HG02852 (cell line): ENCODE measurements at regions not wholly inside any gene's neighbourhood (a gene's known extent, or its start where the extent isn't known, plus 50 kb on each side); places are given as distances from the start of the nearest gene placed in this dataset.

Experiments
- ATAC-seq: cut with Tn5 transposase; IDR thresholded peaks from one replicate; pipeline ENCODE4 v1.9.1; 2021; ENCODE audit warnings: mild to moderate bottlenecking, moderate library complexity; ENCODE audit not compliant: unreplicated experiment

GRCh38 chr2:120473522-120474271, 127.8 kb downstream of the INHBB start:
- ATAC-seq: no peak

- ATAC-seq: no peak
Measured at GRCh38 chr2:120474486-120474885, 128.6 kb downstream of the INHBB start.

- no peak for ATAC-seq
Measured at GRCh38 chr2:120476141-120476540, 130.2 kb downstream of the INHBB start.

GRCh38 chr2:120477198-120477597, 131.3 kb downstream of the INHBB start:
- no peak for ATAC-seq

- ATAC-seq: no peak
Measured at GRCh38 chr2:120477831-120478481, 132.0 kb downstream of the INHBB start.

- ATAC-seq: no peak
Measured at GRCh38 chr2:120480346-120480902, 134.5 kb downstream of the INHBB start.

DNA sequence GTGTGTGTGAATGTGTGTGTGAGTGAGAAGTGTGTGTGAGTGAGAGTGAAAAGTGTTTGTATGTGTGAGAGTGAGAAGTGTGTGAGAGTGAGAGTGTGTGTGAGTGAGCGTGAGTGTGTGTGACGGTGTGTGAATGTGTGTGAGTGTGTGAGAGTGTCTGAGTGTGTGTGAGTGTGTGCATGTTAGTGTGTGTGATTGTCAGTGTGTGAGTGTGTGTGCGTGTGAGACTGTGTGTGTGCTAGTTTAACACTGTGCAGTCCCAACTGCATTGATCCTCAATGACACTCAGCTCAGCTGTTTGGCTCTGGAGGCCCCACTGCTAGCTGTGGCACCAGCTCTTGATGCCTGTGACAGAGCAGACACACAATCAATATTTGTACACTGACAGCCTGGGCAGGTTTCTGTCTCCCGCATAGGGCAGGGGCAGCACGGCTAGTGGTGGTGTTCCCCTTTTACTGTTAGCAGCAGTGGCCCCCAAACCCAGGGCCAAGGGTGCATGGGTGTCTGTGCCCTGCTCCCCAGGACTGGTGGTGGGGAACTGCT, 135.0 kb downstream of the INHBB start:
- no peak for ATAC-seq

DNA sequence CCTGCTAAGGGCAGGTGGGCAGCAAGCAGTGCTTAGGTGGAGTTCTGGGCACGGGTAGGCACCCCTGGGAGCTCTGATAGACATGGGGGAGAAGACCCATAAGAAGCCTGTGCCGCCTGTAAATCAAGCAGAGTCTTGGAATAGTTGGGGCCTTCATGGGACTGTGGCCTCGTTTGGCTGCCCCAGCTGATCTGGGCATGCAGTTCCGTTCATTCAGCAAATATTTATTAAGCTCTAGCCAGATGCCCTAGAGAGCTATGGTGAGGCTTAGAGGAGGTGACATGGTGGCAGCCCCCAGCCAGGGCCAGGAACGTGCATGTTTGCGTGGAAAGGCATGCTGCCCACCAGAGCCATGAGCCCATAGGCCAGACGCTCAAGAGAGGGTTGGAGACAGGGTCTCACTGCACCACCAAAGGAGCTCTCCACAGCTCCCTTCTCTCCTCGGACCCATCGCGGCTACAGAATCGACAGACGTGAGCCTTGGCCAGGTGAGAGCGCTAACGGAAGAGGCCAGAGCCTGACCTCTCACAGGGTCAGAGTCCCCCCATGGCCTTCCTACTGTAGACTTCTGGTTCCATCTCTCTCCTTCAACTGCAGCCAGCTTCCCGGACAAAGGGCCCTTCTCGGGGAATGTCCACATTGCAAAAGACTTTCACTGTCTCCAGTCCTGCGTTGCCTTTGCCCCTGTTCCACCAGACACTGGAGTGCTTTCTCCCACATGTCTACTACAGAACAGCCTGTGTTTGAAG, 135.7 kb downstream of the INHBB start:
- no peak for ATAC-seq

DNA sequence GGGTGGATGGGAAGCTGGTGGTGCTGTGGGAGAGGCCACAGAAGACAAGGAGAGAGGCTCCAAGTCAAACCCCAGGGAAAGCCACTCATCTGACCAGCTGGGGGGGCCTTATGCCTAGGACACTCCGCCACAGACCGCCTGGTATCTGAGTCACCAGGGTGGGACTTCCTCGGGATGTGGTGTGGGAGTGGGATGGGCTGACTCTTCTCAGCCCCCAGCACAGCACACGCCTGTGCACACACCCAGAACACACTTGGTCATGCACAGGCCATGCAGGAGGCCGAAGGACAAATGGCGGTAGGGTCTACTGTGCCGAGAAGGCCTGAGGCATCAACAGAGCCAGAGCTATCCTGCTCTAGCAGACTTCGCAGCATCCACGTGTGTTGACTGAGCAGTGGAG, 136.4 kb downstream of the INHBB start:
- no peak for ATAC-seq

GRCh38 chr2:120483355-120483754, 137.4 kb downstream of the INHBB start:
- ATAC-seq: no peak

DNA sequence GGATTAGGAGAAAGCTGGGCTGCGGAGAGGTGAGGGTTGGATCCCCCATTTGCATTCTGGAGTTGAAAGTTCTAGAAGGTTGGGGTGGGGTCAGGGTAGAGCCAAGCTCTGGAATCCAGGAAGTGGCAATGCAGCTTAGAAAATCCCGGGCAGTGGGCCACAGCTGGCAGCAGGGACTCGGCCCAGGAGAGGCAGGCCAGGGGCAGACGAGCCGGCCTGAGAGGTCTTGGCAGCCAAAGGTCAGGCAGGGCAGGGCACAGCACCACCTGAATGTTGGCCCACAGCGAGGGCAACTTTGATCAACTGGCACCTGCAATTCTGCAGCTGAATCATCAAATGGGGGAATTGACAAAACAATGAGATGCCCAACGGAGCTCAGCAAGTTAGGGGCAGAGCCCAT, 139.2 kb downstream of the INHBB start:
- no peak for ATAC-seq

DNA sequence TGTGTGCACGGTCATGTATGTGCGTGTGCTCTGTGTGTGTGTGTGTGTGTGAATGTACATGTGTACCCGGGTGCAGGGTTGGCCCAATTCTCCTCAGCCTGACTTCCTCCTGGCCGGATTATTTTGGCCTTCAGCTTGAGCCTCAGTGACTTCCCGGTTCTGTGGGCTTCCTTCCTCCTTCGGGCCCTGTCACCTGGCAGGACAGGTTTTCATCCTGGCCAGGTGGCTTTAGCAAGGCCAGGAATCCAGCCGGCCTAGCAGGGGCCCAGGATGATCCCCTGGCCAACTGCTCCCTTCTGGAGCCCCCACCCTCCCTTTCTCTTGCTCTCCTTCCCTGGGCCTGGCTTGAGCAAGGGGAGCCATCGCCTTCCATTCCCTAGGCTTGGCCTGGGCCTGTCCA, 140.5 kb downstream of the INHBB start:
- no peak for ATAC-seq

GRCh38 chr2:120486946-120487345, 141.0 kb downstream of the INHBB start:
- ATAC-seq: no peak

DNA sequence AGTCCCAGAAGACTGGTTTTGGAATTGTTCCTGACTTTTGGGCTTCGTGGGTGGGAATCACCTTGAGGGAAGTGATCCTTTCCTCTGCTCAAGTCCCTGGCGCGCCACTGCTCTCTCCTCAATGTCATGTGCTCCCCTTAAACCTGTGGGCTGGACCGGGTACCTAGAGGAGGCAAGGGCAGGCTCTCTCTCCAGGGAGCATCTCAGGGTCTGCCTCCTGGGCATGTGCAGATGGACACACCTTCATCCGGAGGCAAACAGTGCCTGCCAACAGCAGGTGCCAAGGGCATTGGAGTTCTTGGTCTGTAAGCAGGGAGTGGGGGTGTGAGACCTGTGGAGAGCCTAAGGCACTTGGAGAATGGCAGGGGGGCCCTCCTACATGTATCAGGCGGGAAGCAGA, 142.6 kb downstream of the INHBB start:
- no peak for ATAC-seq

DNA sequence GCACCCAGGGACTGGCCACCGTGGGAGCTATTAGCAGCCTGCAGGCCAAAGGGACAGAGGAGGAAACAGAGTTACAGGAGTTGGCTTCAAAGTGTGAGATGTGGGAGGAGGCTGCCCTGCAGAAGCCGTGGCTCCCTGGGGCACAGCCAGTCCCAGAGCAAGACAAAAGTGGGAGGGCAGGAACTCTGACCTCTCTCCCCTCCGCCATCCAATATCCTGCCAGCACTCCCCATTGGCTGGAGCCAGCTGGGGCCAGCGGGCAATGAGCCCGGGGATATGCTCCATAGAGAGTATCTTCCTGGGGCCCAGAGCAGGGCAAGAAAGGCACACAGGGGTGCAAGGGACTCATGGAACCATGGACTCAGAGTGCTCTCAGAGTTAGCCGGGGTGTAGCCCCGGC, 143.1 kb downstream of the INHBB start:
- ATAC-seq: no peak

DNA sequence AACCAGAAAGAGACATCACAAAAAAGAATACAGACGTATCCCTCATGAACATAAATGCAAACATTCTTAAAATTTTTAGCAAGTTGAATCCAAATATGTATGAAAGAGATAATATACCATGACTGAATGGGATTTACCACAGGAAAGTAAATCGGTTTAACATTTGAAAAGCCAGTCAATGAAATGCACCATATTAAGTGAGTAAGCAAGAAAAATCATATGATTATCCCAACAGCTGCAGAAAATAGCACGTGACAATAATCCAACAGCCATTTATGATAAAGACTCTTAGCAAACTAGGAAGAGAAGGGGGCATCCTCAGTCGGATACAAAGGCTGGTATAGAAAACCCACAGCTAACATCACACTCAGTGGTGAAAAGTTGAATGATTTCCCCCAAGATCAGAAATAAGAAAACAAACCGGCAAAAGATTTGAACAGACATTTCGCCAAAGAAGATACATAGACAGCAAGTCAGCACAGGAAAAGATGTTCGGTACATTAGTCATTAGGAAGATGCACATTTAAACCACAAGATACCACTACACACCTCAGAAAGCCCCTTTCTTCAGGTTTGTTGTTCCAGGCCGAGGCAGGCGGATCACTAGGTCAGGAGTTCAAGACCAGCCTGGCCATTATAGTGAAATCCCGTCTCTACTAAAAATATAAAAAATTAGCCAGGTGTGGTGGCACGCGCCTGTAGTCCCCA, 144.3 kb downstream of the INHBB start:
- ATAC-seq: no peak

- no peak for ATAC-seq
Measured at GRCh38 chr2:120491111-120491625, 145.2 kb downstream of the INHBB start.

DNA sequence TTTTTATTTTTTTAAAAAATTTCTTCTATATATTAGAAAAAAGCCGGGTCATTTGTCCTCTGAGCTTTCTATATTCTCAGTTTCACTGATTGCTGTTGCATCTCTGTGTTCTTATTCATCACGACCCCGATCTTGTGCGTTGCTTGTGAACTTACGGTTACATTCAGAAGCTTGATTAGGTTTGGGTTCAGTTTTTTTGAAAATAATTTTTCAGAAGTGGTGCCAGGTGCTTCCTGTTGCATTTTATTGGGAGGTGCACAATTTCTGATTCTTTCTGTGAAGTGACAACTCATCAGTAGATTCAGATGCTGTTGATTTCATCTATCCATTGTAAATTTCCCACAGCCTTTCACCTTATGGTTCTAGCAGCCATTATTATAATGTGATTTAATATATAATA, 147.3 kb downstream of the INHBB start:
- ATAC-seq: no peak

- ATAC-seq: no peak
Measured at GRCh38 chr2:120494446-120494845, 148.5 kb downstream of the INHBB start.

DNA sequence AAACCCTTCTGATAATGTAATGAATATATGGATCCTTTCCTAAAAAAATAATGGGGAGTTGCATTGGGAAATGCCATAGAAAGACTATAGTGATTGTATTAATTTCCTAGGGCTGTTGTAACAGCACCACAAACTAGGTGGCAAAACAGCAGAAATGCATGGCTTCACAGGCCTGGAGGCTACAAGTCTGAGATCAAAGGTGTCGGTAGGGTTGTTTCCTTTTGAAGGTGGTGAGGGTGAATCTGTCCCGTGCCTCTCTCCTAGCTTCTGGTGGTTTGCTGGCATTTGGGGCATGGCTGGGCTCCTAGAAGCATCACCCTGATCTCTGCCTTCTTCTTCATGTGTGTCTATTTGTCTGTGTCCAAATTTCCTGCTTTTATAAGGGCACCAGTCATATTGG, 149.7 kb downstream of the INHBB start:
- no peak for ATAC-seq

DNA sequence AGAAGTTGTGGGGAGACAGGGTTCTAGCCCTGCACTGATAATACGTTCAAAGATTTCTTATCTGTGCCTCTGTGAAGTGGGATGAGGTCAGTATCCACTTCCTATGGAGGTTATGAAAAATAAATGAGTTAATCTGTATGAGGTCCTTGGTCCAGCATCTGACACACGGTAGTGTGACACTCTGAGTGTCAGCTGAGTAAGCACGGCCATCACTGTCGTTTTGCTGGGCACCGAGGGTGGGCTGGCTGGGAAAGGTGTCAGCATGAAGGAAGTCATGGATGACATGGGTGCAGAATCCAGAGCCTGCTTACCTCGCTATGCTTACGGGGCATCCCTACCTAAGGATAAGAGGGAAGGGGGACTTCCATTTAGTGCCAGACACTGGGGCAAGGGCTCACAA, 150.3 kb downstream of the INHBB start:
- ATAC-seq: no peak
